WTC11 (cell line): ENCODE measurements at regions not wholly inside any gene's neighbourhood (a gene's known extent, or its start where the extent isn't known, plus 50 kb on each side); places are given as distances from the start of the nearest gene placed in this dataset.

Experiments used
- ATAC-seq: fragments of 200-7000 bp; cut with Tn5 transposase; 2 replicates; pipeline ENCODE4 v1.10.0; 2021; ENCODE audit warnings: mild to moderate bottlenecking, moderate library complexity
- CTCF ChIA-PET: fragments of 300-600 bp; sonication (Branson Sonifier 250); formaldehyde crosslinking; loops from one replicate; lab custom pipeline; 2021; ENCODE audit warnings: antibody characterized with exemption; lab: Charles Lee
- POLR2A ChIA-PET: fragments of 350-600 bp; sonication (Branson Sonifier 250); formaldehyde crosslinking; loops from one replicate; lab custom pipeline; 2021; ENCODE audit warnings: antibody characterized with exemption; lab: Charles Lee
- DNase-seq: peaks from one replicate; pipeline ENCODE4 v3.0.0; 2021; ENCODE audit warnings: low spot score
- H3K27ac Mint-ChIP-seq: 2 replicates; pipeline ENCODE4 v1.8.0; 2021; ENCODE audit warnings: mixed read lengths
- H3K27me3 Mint-ChIP-seq: 2 replicates; pipeline ENCODE4 v1.8.0; 2021; ENCODE audit warnings: low read depth, mild to moderate bottlenecking, moderate library complexity, mixed read lengths
- H3K36me3 Mint-ChIP-seq: 2 replicates; pipeline ENCODE4 v1.8.0; 2021; ENCODE audit warnings: mixed read lengths
- H3K4me1 Mint-ChIP-seq: 2 replicates; pipeline ENCODE4 v1.8.0; 2022; ENCODE audit warnings: mixed read lengths
- H3K4me3 Mint-ChIP-seq: 2 replicates; pipeline ENCODE4 v1.8.0; 2021; ENCODE audit warnings: mild to moderate bottlenecking, moderate library complexity, mixed read lengths
- H3K9me3 Mint-ChIP-seq: 2 replicates; pipeline ENCODE4 v1.8.0; 2021; ENCODE audit warnings: mixed read lengths
- CREB1 ChIP-seq: sonication (generic); formaldehyde crosslinking; IDR thresholded peaks from 2 replicates; pipeline ENCODE4 v1.8.0; 2023; ENCODE audit warnings: mild to moderate bottlenecking, missing genetic modification reagents
- CTCF ChIP-seq: fragments of 200-600 bp; IDR thresholded peaks from 2 replicates; pipeline ENCODE4 v1.8.0; 2022; ENCODE audit warnings: antibody characterized with exemption
- ETV6 ChIP-seq: sonication (generic); formaldehyde crosslinking; IDR thresholded peaks from 2 replicates; pipeline ENCODE4 v1.8.1; 2022; ENCODE audit warnings: mild to moderate bottlenecking, missing genetic modification reagents
- KAT7 ChIP-seq: sonication (generic); formaldehyde crosslinking; IDR thresholded peaks from 2 replicates; pipeline ENCODE4 v1.8.1; 2023; ENCODE audit warnings: missing genetic modification reagents, mild to moderate bottlenecking, borderline replicate concordance
- NFYB ChIP-seq: sonication (generic); formaldehyde crosslinking; conservative IDR thresholded peaks from 2 replicates; pipeline ENCODE4 v1.8.0; 2022; ENCODE audit warnings: low read depth, missing genetic modification reagents
- NR1H2 ChIP-seq: sonication (generic); formaldehyde crosslinking; IDR thresholded peaks from 2 replicates; pipeline ENCODE4 v1.9.0; 2021; ENCODE audit warnings: mild to moderate bottlenecking, moderate library complexity, missing genetic modification reagents
- PRDM15 ChIP-seq: sonication (generic); formaldehyde crosslinking; IDR thresholded peaks from 2 replicates; pipeline ENCODE4 v1.8.0; 2022; ENCODE audit warnings: missing genetic modification reagents
- ZBTB21 ChIP-seq: sonication (generic); formaldehyde crosslinking; IDR thresholded peaks from 2 replicates; pipeline ENCODE4 v1.8.1; 2023; ENCODE audit warnings: mild to moderate bottlenecking, missing genetic modification reagents, borderline replicate concordance
- ZNF219 ChIP-seq: sonication (generic); formaldehyde crosslinking; IDR thresholded peaks from 2 replicates; pipeline ENCODE4 v1.8.0; 2023; ENCODE audit warnings: missing genetic modification reagents, mild to moderate bottlenecking, borderline replicate concordance
- ZNF532 ChIP-seq: fragments of 250-450 bp; sonication (Bioruptor Pico); IDR thresholded peaks from 2 replicates; pipeline ENCODE4 v1.9.0; 2021; ENCODE audit warnings: mild to moderate bottlenecking, borderline replicate concordance
- TF ChIP-seq, protein P1 (sequence below): sonication (generic); formaldehyde crosslinking; IDR thresholded peaks from 2 replicates; pipeline ENCODE4 v1.8.1; 2022; ENCODE audit warnings: missing genetic modification reagents, borderline replicate concordance
- TF ChIP-seq, protein P2 (sequence below): fragments of 250-450 bp; sonication (Bioruptor Pico); IDR thresholded peaks from 2 replicates; pipeline ENCODE4 v1.9.0; 2021; ENCODE audit warnings: moderate library complexity, mild to moderate bottlenecking, inconsistent platforms, borderline replicate concordance

DNA sequence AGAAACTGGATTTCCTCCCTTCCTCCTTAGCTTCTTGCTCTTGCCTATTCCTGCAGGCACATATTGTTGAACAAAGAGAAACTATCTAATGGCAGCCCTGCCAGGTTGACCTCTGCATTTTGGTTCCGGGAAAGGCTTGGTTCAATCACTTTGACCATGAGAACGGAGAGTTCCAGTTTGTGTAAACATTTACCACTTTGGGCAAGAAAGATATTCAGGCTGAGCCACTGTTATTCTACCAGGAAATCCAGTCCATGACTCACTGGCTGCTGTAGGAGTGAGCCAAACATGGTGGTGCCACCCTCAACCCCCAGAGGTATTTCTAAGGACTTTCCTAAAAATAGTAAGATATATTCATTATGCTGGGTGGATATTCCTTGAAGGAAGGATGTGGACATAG is 242.2 kb upstream of the OR4E1 start (continued):
- TF ChIP-seq, protein P1, sequence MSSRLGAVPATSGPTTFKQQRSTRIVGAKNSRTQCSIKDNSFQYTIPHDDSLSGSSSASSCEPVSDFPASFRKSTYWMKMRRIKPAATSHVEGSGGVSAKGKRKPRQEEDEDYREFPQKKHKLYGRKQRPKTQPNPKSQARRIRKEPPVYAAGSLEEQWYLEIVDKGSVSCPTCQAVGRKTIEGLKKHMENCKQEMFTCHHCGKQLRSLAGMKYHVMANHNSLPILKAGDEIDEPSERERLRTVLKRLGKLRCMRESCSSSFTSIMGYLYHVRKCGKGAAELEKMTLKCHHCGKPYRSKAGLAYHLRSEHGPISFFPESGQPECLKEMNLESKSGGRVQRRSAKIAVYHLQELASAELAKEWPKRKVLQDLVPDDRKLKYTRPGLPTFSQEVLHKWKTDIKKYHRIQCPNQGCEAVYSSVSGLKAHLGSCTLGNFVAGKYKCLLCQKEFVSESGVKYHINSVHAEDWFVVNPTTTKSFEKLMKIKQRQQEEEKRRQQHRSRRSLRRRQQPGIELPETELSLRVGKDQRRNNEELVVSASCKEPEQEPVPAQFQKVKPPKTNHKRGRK (CRISPR knock-in tag), result no peak
- no peak for TF ChIP-seq PRDM15
- TF ChIP-seq ZBTB21 (CRISPR knock-in tag), result no peak

DNA sequence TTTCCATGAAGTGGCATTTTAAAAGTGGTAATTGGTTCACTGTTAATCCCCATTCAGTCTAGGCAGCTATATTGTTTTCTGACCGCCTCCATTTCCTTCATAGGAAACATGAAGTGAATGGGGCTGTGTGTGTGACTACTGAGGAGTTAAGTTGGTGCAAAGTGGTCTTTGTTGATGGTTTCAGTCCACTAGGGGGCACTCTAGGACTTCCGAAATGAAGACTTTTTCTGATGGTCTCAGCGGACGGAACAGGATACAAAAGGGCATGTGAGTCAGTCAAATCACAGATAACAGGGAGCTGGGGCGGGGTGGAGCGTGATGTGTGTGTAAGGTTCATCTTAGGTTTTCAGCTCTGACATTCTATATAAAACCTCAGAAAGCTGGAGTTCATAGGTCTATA is 240.1 kb upstream of the OR4E1 start:
- ChIA-PET POLR2A (no interaction called here), CTCF (interaction anchor here (0.6 to 8.6 kb wide), 49 partner anchors 8 to 287 kb away, joined by 3 to 84 read pairs (median 5); no protein-coding TSS in a partner anchor)
- ATAC-seq, result peak; percentile 96
- Mint-ChIP-seq H3K4me1 (no peaks in the 10 kb centered on the region), H3K4me3 (no peak overlapping the region), H3K36me3 (no peaks in the 10 kb centered on the region), H3K27me3 (peaks cover 10% of the 10 kb centered on the region), H3K27ac (no peak overlapping the region), H3K9me3 (no peaks in the 10 kb centered on the region)
- DNase-seq, result peak; percentile 76
- TF ChIP-seq CTCF, result peak; percentile 72
- TF ChIP-seq KAT7 (CRISPR knock-in tag), result no peak
- TF ChIP-seq NFYB (CRISPR knock-in tag), result no peak
- no peak for TF ChIP-seq ZNF532 (CRISPR knock-in tag)
- TF ChIP-seq CREB1 (CRISPR knock-in tag), result no peak
- no peak for TF ChIP-seq NR1H2
- TF ChIP-seq ZNF219, result no peak
- TF ChIP-seq ETV6 (CRISPR knock-in tag), result no peak
- TF ChIP-seq, protein P2, sequence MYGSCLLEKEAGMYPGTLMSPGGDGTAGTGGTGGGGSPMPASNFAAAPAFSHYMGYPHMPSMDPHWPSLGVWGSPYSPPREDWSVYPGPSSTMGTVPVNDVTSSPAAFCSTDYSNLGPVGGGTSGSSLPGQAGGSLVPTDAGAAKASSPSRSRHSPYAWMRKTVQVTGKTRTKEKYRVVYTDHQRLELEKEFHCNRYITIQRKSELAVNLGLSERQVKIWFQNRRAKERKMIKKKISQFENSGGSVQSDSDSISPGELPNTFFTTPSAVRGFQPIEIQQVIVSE (CRISPR knock-in tag), result no peak
